Loucy (cell line): ENCODE measurements at regions not wholly inside any gene's neighbourhood (a gene's known extent, or its start where the extent isn't known, plus 50 kb on each side); places are given as distances from the start of the nearest gene placed in this dataset.

Source experiments
- CTCF ChIP-seq: fragments of 200-600 bp; sonication (generic); conservative IDR thresholded peaks from 2 replicates; pipeline ENCODE4 v1.5.1; 2014; ENCODE audit warnings: mild to moderate bottlenecking, antibody characterized with exemption, low read length
- EZH2phosphoT487 ChIP-seq: fragments of 200-600 bp; IDR thresholded peaks from 2 replicates; pipeline ENCODE4 v1.6.1; 2018; ENCODE audit warnings: antibody characterized with exemption, mild to moderate bottlenecking, moderate library complexity, borderline replicate concordance

- no peak for TF ChIP-seq CTCF
- no peak for TF ChIP-seq EZH2phosphoT487
Measured at GRCh38 chr14:94884616-94885230, 114.8 kb upstream of the GSC start.
